ENCODE measurements at regions not wholly inside any gene's neighbourhood (a gene's known extent, or its start where the extent isn't known, plus 50 kb on each side); places are given as distances from the start of the nearest gene placed in this dataset.

DNA sequence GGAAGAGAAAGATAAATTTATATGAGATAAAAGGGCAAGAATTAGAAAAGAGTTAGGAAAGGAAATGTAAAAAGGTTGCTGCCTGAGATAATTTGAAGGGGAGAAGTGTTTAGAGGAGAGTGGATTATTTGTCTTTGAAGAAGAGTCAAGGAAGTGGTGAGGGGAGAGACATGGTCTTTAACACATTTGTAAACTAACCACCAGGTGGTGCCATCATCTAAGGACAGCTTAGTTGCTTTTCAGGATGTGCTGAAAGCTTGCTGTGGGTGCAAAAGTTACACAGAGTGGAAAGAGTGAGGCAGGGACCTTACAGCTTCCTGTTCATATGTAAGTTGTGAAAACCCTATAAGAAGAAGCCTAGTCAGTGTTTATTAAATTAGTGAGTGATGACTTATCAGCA is 114.1 kb upstream of the DNAJC19 start:
- no peak overlapping the region for H3K27ac ChIP-seq
- no peaks in the 10 kb centered on the region for H3K27me3 ChIP-seq (replicated peaks)
- no peak for DNase-seq
- TF ChIP-seq, protein P1, sequence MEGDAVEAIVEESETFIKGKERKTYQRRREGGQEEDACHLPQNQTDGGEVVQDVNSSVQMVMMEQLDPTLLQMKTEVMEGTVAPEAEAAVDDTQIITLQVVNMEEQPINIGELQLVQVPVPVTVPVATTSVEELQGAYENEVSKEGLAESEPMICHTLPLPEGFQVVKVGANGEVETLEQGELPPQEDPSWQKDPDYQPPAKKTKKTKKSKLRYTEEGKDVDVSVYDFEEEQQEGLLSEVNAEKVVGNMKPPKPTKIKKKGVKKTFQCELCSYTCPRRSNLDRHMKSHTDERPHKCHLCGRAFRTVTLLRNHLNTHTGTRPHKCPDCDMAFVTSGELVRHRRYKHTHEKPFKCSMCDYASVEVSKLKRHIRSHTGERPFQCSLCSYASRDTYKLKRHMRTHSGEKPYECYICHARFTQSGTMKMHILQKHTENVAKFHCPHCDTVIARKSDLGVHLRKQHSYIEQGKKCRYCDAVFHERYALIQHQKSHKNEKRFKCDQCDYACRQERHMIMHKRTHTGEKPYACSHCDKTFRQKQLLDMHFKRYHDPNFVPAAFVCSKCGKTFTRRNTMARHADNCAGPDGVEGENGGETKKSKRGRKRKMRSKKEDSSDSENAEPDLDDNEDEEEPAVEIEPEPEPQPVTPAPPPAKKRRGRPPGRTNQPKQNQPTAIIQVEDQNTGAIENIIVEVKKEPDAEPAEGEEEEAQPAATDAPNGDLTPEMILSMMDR (IDR thresholded peaks at IDR 0.05; ENCODE audit: low read depth, low read length, missing control alignments), result peak; percentile 38
- no peaks in the 10 kb centered on the region for H3K36me3 ChIP-seq (replicated peaks)
- in situ Hi-C loops (cut with HindIII; ENCODE audit: low pct_ligation_motif_present, low sequenced_read_pairs), result no loop called here
- no peak overlapping the region for H3K4me3 ChIP-seq (ENCODE audit: low read depth, low read length)

DNA sequence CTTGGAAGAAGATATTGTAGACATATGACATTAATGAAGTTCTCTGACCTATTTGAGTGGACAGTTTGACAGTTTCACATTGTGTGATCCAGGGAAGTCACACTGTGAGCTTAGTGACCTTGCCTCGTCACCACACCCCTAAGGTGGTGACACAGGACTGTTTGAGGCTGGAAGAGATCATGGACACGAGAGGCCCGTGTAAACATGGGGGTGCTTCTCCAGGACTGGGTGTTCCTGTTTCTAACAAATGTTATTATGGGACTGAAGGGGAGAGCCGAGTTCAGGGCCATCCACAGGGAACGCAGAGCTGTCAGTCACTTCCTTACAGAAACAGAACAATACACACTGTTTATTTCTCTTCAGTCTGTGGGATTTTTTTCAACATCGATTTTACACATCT is 96.5 kb upstream of the DNAJC19 start:
- Histone ChIP-seq H3K36me3 (replicated peaks) (no peaks in the 10 kb centered on the region), H3K4me3 (ENCODE audit: low read depth, low read length) (no peak overlapping the region), H3K27ac (no peak overlapping the region), H3K27me3 (replicated peaks) (no peaks in the 10 kb centered on the region)
- TF ChIP-seq, protein P1 (IDR thresholded peaks at IDR 0.05; ENCODE audit: low read depth, low read length, missing control alignments), result no peak
- DNase-seq, result no peak
- in situ Hi-C loops (cut with HindIII; ENCODE audit: low pct_ligation_motif_present, low sequenced_read_pairs), result no loop called here

DNA sequence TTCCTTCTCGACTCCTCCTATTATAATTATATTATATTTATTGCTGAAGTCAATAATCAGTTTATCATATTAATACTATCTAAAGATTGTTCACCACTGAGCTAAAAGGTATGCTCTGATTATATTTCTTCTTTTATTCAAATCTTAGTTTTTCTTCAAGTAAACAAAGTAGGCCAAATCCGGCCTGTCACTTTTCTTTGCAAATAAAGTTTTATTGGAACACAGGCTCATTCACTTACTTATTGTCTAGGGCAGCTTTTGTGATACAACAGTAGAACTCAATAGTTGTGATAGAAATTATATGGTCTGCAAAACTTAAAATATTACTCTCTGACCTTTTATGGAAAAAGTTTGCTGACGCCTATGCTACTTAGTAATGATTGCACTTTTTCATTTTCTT is 92.4 kb upstream of the DNAJC19 start:
- TF ChIP-seq, protein P1 (IDR thresholded peaks at IDR 0.05; ENCODE audit: low read depth, low read length, missing control alignments), result no peak
- H3K36me3 ChIP-seq (replicated peaks), result no peaks in the 10 kb centered on the region
- in situ Hi-C loops (cut with HindIII; ENCODE audit: low pct_ligation_motif_present, low sequenced_read_pairs), result no loop called here

DNA sequence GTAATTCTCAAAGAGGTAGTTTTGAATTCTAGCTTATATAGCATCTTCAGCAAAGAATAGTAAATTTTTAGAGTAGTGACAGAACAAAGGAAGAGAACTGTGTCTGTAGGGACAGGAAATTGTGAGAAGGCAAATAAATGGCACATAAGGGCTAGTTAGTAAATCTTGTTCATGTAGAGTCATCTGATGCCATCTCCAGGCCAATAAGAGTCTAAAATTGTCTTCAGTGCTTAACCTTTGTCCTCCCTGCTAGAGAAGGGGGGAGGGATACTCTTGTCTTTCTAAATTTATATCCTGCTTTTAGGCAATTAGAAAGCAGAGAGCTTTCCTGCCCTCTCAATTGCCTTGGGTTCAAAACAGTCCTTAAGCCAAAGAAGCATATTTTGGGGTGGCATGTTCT is 87.0 kb upstream of the DNAJC19 start:
- H3K27me3 ChIP-seq (replicated peaks), result no peaks in the 10 kb centered on the region
- TF ChIP-seq, protein P1 (IDR thresholded peaks at IDR 0.05; ENCODE audit: low read depth, low read length, missing control alignments), result no peak
- no peak overlapping the region for H3K27ac ChIP-seq
- in situ Hi-C loops (cut with HindIII; ENCODE audit: low pct_ligation_motif_present, low sequenced_read_pairs), result no loop called here
- DNase-seq, result no peak
- no peak overlapping the region for H3K4me3 ChIP-seq (ENCODE audit: low read depth, low read length)
- no peaks in the 10 kb centered on the region for H3K36me3 ChIP-seq (replicated peaks)

More for the DNA sequence above, 92.4 kb upstream of the DNAJC19 start:
- no peak overlapping the region for H3K27ac ChIP-seq
- H3K27me3 ChIP-seq (replicated peaks), result no peaks in the 10 kb centered on the region
- no peak for DNase-seq
- no peak overlapping the region for H3K4me3 ChIP-seq (ENCODE audit: low read depth, low read length)

DNA sequence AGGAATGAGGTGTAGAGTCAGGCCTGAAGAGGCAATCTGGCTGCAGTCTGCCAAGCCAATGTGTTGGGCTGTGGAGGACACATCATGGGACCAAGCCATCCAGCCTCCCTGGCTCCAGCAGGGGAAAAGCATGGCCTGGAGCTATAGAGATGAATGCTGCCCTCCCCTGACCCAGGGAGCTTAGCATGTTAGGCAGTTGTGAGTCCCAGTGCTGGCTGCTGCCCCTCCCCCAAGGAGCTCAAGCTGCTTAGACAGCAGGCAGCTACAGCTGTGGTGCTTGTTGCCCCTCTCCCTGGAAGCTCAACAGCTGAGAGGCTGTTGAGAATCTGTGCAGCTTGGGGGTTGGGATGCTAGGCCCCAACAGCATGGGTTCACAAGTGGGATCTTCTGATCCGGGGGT is 85.6 kb upstream of the DNAJC19 start:
- in situ Hi-C loops (cut with HindIII; ENCODE audit: low pct_ligation_motif_present, low sequenced_read_pairs), result no loop called here
- no peak overlapping the region for H3K4me3 ChIP-seq (ENCODE audit: low read depth, low read length)
- H3K27me3 ChIP-seq (replicated peaks), result no peaks in the 10 kb centered on the region
- no peak overlapping the region for H3K27ac ChIP-seq
- TF ChIP-seq, protein P1 (IDR thresholded peaks at IDR 0.05; ENCODE audit: low read depth, low read length, missing control alignments), result no peak
- DNase-seq, result no peak
- H3K36me3 ChIP-seq (replicated peaks), result no peaks in the 10 kb centered on the region
